ENCODE measurements at regions not wholly inside any gene's neighbourhood (a gene's known extent, or its start where the extent isn't known, plus 50 kb on each side); places are given as distances from the start of the nearest gene placed in this dataset.

DNA sequence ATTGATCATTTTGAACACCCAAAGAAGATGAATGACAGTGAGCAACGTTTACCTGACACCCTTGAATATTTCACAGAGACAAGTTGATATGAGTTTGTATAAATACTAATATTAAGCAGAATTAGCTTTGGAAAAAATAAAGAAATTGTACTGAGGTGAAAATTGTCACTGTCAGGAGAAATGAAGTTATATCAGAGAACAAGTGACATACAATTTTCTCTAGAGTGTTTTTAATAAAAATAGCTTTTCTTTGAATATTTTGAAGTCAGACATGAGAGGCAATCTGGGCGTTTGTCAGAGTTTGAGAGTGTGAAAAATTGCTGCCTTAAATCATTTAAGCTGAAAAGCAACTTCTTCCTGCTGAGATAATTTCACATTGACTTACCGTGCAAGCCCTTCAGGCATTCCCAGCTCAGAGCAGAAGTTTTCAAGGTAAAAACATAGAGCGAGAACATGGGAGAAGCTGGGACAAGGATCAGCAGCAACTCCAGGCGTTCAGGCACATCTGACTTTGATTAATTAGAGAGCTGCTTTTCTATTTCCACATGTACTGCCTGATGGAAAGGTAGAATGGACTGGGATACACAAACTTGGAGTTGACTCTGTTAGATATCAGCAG is 535.9 kb downstream of the TFEC start:
- Mint-ChIP-seq H3K4me1 (ENCODE audit: low read depth) (no peaks in the 10 kb centered on the region), H3K36me3 (no peaks in the 10 kb centered on the region), H3K27me3 (peaks cover 5% of the 10 kb centered on the region), H3K27ac (no peak overlapping the region), H3K9me3 (no peaks in the 10 kb centered on the region), H3K4me3 (no peak overlapping the region)
- POLR2A ChIA-PET: no interaction called here
- CTCF ChIA-PET: no interaction called here
- DNase-seq: no peak
- intact Hi-C loops (cut with micrococcal nuclease): no loop called here

DNA sequence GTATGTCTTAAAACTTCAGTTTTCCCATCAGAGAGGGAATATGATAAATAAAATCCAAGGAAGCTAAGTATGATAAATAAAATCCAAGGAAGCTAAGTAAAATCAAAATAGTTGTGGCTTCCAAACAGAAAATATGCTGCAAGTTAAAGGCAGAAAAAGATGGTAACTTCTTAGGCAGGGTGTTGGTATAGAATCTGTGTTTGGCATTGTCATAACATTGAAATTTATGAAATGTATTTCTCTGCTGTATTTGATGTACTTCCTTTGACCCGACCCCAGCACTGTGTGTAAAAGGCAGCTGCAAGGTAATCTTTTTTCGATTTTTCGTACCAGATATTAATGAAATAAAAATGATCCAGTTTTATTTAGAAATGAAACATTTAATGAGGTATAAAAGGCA is 537.2 kb downstream of the TFEC start:
- POLR2A ChIA-PET: no interaction called here
- intact Hi-C loops (cut with micrococcal nuclease): no loop called here
- H3K36me3 Mint-ChIP-seq: no peaks in the 10 kb centered on the region
- CTCF ChIA-PET: no interaction called here
- no peaks in the 10 kb centered on the region for H3K9me3 Mint-ChIP-seq
- DNase-seq: no peak
- no peak overlapping the region for H3K27ac Mint-ChIP-seq
- no peaks in the 10 kb centered on the region for H3K4me1 Mint-ChIP-seq (ENCODE audit: low read depth)
- peaks cover 5% of the 10 kb centered on the region for H3K27me3 Mint-ChIP-seq
- H3K4me3 Mint-ChIP-seq: no peak overlapping the region

DNA sequence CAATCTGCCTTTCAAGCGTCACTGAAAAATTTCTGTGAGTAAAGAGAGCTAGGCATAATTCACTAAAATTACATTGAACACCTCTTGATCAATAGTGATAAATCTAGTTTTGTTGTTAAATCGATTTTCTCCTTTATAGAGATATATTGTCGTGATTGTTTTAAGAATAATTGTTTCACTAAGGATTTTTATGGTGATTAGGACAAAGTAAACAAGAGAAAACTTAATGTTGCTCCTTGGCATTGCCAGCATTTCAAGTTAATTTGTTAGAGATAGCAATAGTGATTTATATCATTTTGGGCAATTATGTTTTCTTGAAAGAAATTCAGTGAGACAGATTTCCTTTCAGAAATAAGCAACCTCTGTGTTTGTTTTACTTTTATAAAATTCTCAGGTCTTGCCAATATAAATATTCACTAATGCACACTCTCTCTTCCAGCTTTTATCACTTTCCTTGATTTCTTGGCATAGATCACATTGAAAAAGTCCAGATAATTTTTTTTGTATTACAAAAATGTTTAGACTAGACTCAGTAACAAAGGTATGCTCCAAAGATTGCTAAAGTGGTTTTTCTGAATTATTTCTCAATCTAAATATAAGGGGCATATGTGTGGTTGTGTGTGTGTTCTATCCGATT is 538.7 kb downstream of the TFEC start:
- CTCF ChIA-PET: interaction anchor here (0.7 kb wide), 1 partner anchor 14 kb away, joined by 4 read pairs; no protein-coding TSS in a partner anchor
- Mint-ChIP-seq H3K27ac (no peak overlapping the region), H3K4me3 (no peak overlapping the region), H3K27me3 (peaks cover 5% of the 10 kb centered on the region), H3K9me3 (no peaks in the 10 kb centered on the region), H3K4me1 (ENCODE audit: low read depth) (no peaks in the 10 kb centered on the region), H3K36me3 (no peaks in the 10 kb centered on the region)
- no peak for DNase-seq
- POLR2A ChIA-PET: no interaction called here
- intact Hi-C loops (cut with micrococcal nuclease): no loop called here

GRCh38 chr7:115479448-115479847 is 551.1 kb downstream of the TFEC start:
- Mint-ChIP-seq H3K4me1 (ENCODE audit: low read depth) (peaks cover 11% of the 10 kb centered on the region), H3K9me3 (no peaks in the 10 kb centered on the region), H3K36me3 (no peaks in the 10 kb centered on the region), H3K27me3 (peaks cover 29% of the 10 kb centered on the region), H3K27ac (no peak overlapping the region), H3K4me3 (no peak overlapping the region)
- intact Hi-C loops (cut with micrococcal nuclease): loop anchor here (5.0 kb wide), 1 partner anchor 1397 kb away; no protein-coding TSS in a partner anchor
- ChIA-PET CTCF (no interaction called here), POLR2A (no interaction called here)
- no peak for DNase-seq

DNA sequence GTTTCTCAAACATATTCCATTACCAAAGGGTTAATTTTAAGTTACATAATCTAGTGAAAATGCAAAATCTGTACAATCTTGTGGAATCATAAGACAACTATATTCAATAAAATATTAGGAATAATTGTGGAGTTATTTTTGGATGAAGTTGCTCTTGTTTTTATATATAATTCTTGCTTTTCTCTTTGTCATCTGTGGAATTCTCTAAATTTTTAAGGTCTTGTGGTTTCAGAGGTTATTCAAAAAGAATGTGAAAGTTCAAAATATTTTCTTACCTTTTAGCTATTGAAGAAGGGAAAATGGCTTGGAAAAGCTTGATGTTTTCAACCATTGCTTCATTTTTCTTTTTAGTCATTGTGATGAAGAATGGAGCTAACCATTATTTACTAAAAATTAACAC is 552.1 kb downstream of the TFEC start:
- ChIA-PET POLR2A (no interaction called here), CTCF (no interaction called here)
- peaks cover 27% of the 10 kb centered on the region for H3K27me3 Mint-ChIP-seq
- DNase-seq: no peak
- no peak overlapping the region for H3K27ac Mint-ChIP-seq
- no peaks in the 10 kb centered on the region for H3K9me3 Mint-ChIP-seq
- no peak overlapping the region for H3K4me3 Mint-ChIP-seq
- intact Hi-C loops (cut with micrococcal nuclease): loop anchor here (5.0 kb wide), 1 partner anchor 1396 kb away; no protein-coding TSS in a partner anchor
- H3K36me3 Mint-ChIP-seq: no peaks in the 10 kb centered on the region
- H3K4me1 Mint-ChIP-seq (ENCODE audit: low read depth): peaks cover 11% of the 10 kb centered on the region

- intact Hi-C loops (cut with micrococcal nuclease): loop anchor here (5.0 kb wide), 1 partner anchor 1395 kb away; no protein-coding TSS in a partner anchor
- Mint-ChIP-seq H3K9me3 (no peaks in the 10 kb centered on the region), H3K4me3 (peak overlapping the region; percentile 72), H3K4me1 (ENCODE audit: low read depth) (peaks cover 11% of the 10 kb centered on the region), H3K27me3 (peaks cover 23% of the 10 kb centered on the region), H3K36me3 (no peaks in the 10 kb centered on the region), H3K27ac (no peak overlapping the region)
- DNase-seq: peak; percentile 8
- POLR2A ChIA-PET: interaction anchor here (1.0 kb wide), 1 partner anchor 152 kb away, joined by 3 read pairs; no protein-coding TSS in a partner anchor
- CTCF ChIA-PET: interaction anchor here (0.7 to 1.4 kb wide), 4 partner anchors 16 to 646 kb away, joined by 3 to 7 read pairs (median 4); no protein-coding TSS in a partner anchor
Measured at GRCh38 chr7:115477193-115477651, 553.3 kb downstream of the TFEC start.

DNA sequence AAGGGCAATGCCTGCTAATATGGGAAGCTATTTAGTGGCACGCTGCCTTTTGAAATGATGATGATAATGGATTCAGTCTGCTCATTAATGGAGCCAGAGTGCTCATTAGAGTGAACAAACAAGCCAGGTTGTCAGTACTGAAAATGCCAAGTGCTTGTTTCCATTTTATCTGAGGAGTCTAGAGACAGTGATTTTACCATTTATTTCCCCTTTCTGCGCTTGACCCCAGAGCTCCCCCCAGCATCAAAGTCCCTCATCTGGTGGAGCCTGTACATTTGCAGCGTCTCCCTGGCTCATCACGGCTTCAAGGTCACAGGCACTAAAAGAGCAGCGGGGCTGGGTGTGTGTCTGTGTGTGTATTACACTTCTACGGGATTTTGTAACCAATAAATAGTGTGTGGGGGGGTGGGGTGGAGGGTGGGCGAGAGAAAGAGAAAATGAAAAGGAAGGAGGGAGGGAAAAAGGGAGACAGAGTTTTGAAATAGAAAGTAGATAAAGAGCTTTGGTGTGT is 553.8 kb downstream of the TFEC start:
- H3K9me3 Mint-ChIP-seq: no peaks in the 10 kb centered on the region
- no peaks in the 10 kb centered on the region for H3K36me3 Mint-ChIP-seq
- peak overlapping the region; percentile 72 for H3K4me3 Mint-ChIP-seq
- H3K27me3 Mint-ChIP-seq: peaks cover 24% of the 10 kb centered on the region
- CTCF ChIA-PET: interaction anchor here (0.7 to 1.4 kb wide), 5 partner anchors 16 to 645 kb away, joined by 3 to 7 read pairs (median 4); no protein-coding TSS in a partner anchor
- POLR2A ChIA-PET: interaction anchor here (1.0 kb wide), 1 partner anchor 152 kb away, joined by 3 read pairs; no protein-coding TSS in a partner anchor
- H3K4me1 Mint-ChIP-seq (ENCODE audit: low read depth): peaks cover 11% of the 10 kb centered on the region
- no peak overlapping the region for H3K27ac Mint-ChIP-seq
- no peak for DNase-seq
- intact Hi-C loops (cut with micrococcal nuclease): loop anchor here (1.0 to 5.0 kb wide), 2 partner anchors 611 to 1394 kb away; no protein-coding TSS in a partner anchor

GRCh38 chr7:115475761-115476385 is 554.0 kb downstream of the MDFIC start:
- H3K4me1 Mint-ChIP-seq (ENCODE audit: low read depth): peaks cover 11% of the 10 kb centered on the region
- H3K4me3 Mint-ChIP-seq: no peak overlapping the region
- H3K36me3 Mint-ChIP-seq: no peaks in the 10 kb centered on the region
- no peaks in the 10 kb centered on the region for H3K9me3 Mint-ChIP-seq
- H3K27me3 Mint-ChIP-seq: peaks cover 22% of the 10 kb centered on the region
- DNase-seq: peak; percentile 28
- ChIA-PET POLR2A (no interaction called here), CTCF (no interaction called here)
- no peak overlapping the region for H3K27ac Mint-ChIP-seq
- intact Hi-C loops (cut with micrococcal nuclease): loop anchor here (1.0 to 5.0 kb wide), 2 partner anchors 611 to 1394 kb away; no protein-coding TSS in a partner anchor

DNA sequence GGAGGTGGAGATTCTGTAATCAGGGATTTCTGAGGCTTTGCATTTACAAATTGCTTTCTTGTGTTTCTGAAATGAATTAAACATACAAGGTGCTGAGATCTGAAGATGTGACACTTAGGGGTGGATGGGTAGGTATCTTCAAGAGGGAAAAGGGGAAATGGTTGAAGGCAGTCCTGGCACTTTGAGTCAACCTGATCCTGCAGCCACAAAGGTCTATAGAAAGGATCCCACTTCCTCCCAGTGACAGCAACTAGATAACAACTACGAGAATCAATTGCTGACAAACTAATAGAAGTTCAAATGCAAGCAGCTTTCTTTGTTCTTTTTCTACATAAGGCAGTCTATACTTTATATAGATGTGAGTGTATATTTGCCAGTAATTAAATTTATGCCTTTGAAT is 553.3 kb downstream of the MDFIC start:
- ChIA-PET CTCF (no interaction called here), POLR2A (no interaction called here)
- Mint-ChIP-seq H3K27me3 (peaks cover 20% of the 10 kb centered on the region), H3K4me3 (no peak overlapping the region), H3K36me3 (no peaks in the 10 kb centered on the region), H3K9me3 (no peaks in the 10 kb centered on the region), H3K27ac (no peak overlapping the region), H3K4me1 (ENCODE audit: low read depth) (peaks cover 11% of the 10 kb centered on the region)
- no peak for DNase-seq
- intact Hi-C loops (cut with micrococcal nuclease): loop anchor here (5.0 kb wide), 1 partner anchor 1393 kb away; no protein-coding TSS in a partner anchor

DNA sequence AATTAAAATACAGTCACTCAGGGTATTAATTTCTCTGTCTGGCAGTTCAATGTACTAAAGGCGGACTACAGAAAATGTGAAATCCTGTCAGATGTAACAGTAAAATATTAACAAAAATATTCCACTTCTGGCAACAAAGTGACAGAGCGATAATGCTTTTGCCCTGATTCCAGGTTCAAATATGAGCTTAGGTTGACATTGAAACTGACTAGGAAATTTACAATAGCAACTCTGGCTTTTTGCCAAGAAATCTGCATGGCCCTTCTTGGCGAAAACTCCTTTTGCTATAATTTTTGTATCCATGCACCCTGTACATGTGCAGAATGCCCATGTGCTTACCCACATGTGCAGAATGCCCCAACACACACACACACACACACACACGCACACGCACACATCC is 552.2 kb downstream of the MDFIC start:
- Mint-ChIP-seq H3K4me3 (no peak overlapping the region), H3K27ac (no peak overlapping the region), H3K9me3 (no peaks in the 10 kb centered on the region), H3K27me3 (peaks cover 11% of the 10 kb centered on the region), H3K36me3 (no peaks in the 10 kb centered on the region), H3K4me1 (ENCODE audit: low read depth) (peaks cover 11% of the 10 kb centered on the region)
- no peak for DNase-seq
- CTCF ChIA-PET: interaction anchor here (0.7 kb wide), 1 partner anchor 607 kb away, joined by 4 read pairs; no protein-coding TSS in a partner anchor
- intact Hi-C loops (cut with micrococcal nuclease): no loop called here
- POLR2A ChIA-PET: no interaction called here

DNA sequence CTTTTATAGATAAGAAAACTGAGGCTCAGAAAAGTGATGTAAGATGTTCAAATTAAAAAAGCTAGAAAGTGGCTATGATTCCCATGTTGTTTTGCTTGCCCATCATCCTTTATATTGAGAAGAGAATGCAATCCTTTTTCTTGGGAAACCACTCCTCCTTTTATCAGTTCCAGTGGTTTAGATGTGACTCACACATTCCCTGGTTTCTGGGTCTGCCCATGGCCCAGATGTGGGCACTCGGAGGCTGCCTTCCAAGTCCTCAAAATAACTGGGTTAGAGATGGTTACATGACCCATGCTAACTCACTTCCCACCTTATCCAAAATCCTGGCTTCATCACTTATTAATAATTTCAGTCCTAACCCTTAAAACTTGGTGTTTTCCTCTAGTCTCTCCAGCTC is 550.0 kb downstream of the MDFIC start:
- DNase-seq: no peak
- Mint-ChIP-seq H3K4me1 (ENCODE audit: low read depth) (peaks cover 7% of the 10 kb centered on the region), H3K4me3 (no peak overlapping the region), H3K27me3 (peaks cover 6% of the 10 kb centered on the region), H3K36me3 (no peaks in the 10 kb centered on the region), H3K27ac (no peak overlapping the region), H3K9me3 (no peaks in the 10 kb centered on the region)
- POLR2A ChIA-PET: no interaction called here
- intact Hi-C loops (cut with micrococcal nuclease): no loop called here
- CTCF ChIA-PET: no interaction called here

DNA sequence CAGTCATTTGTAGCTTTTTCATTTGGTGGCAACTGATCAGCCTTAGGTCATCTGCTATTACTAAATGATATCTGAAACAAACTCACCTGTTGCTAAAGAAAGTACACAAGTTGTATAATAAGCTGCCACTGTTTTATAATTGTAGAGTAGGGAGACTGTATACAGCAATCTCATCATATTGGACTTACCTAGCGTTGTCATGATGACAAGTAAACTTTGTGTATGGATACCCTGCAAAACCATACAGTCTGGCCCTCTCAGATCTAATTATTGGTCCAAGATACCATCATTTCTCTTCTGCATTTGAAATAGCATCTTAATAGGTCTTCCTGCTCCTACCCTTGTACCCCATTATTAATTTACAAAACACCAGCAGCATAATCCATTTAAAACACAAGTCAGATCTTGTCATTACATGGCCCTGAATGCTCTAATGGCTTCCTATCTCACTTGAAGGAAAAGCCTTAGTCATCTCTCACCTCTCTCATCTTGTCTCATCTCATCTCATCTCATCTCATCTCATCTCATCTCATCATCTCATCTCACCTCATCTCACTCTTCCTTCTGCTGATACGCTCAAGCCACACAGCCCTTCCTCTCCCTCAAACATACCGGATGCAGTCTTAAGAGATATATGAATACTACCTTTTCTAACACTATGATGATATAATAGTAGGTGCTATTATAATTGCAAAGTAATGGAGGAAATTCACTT is 540.6 kb downstream of the MDFIC start:
- DNase-seq: no peak
- Mint-ChIP-seq H3K36me3 (no peaks in the 10 kb centered on the region), H3K4me3 (no peak overlapping the region), H3K27me3 (peaks cover 9% of the 10 kb centered on the region), H3K4me1 (ENCODE audit: low read depth) (no peaks in the 10 kb centered on the region), H3K27ac (no peak overlapping the region), H3K9me3 (no peaks in the 10 kb centered on the region)
- ChIA-PET CTCF (no interaction called here), POLR2A (no interaction called here)
- intact Hi-C loops (cut with micrococcal nuclease): no loop called here

All from activated CD4-positive, alpha-beta memory T cell treated with anti-CD3 and anti-CD28 coated beads for 36 hours (primary cell).